Erythroblast (primary cell): ENCODE measurements at regions not wholly inside any gene's neighbourhood (a gene's known extent, or its start where the extent isn't known, plus 50 kb on each side); places are given as distances from the start of the nearest gene placed in this dataset.

Experiments
- DNase-seq, 2 experiments: peaks; one replicate each; lab custom pipeline; 2025; lab: John Stamatoyannopoulos, UW
- GATA1 ChIP-seq: IDR thresholded peaks from 2 replicates; pipeline ENCODE4 v1.6.1; 2011; ENCODE audit warnings: low read depth, mild to moderate bottlenecking, control low read depth, low read length, moderate library complexity
- POLR2A ChIP-seq: IDR thresholded peaks from 2 replicates; pipeline ENCODE4 v1.6.1; 2011; ENCODE audit warnings: mild to moderate bottlenecking, low read length

GRCh38 chr3:72310419-72311380, 525.8 kb upstream of the PROK2 start:
- no peak for TF ChIP-seq POLR2A
- no peak for TF ChIP-seq GATA1
- DNase-seq: peak; percentile 70 to 71

- no peak for DNase-seq
- TF ChIP-seq GATA1 (no peak), POLR2A (no peak)
These were observed 524.9 kb upstream of the PROK2 start for GRCh38 chr3:72309661-72310418.

- TF ChIP-seq POLR2A: no peak
- TF ChIP-seq GATA1: no peak
- DNase-seq: peak; percentile 56 to 62
These were observed 523.7 kb upstream of the PROK2 start for GRCh38 chr3:72308641-72309040.

GRCh38 chr3:72307438-72308115, 522.6 kb upstream of the PROK2 start:
- no peak for TF ChIP-seq POLR2A
- no peak for TF ChIP-seq GATA1
- no peak for DNase-seq

- no peak for DNase-seq
- TF ChIP-seq GATA1: no peak
- TF ChIP-seq POLR2A: no peak
These were observed 521.9 kb upstream of the PROK2 start for GRCh38 chr3:72306800-72307341.

GRCh38 chr3:72303926-72304325, 519.0 kb upstream of the PROK2 start:
- no peak for TF ChIP-seq GATA1
- TF ChIP-seq POLR2A: no peak
- DNase-seq: no peak

- TF ChIP-seq GATA1 (no peak), POLR2A (no peak)
- no peak for DNase-seq
These were observed 516.8 kb upstream of the PROK2 start for GRCh38 chr3:72301779-72302178.

GRCh38 chr3:72300621-72301020, 515.7 kb upstream of the PROK2 start:
- TF ChIP-seq POLR2A (no peak), GATA1 (no peak)

GRCh38 chr3:72299823-72300222, 514.9 kb upstream of the PROK2 start:
- no peak for DNase-seq
- TF ChIP-seq GATA1 (no peak), POLR2A (no peak)

More at GRCh38 chr3:72300621-72301020, 515.7 kb upstream of the PROK2 start:
- DNase-seq: no peak

- TF ChIP-seq POLR2A: no peak
- no peak for TF ChIP-seq GATA1
- no peak for DNase-seq
These were observed 514.4 kb upstream of the PROK2 start for GRCh38 chr3:72299321-72299802.

GRCh38 chr3:72298201-72299152, 513.5 kb upstream of the PROK2 start:
- DNase-seq: no peak
- no peak for TF ChIP-seq POLR2A

- TF ChIP-seq POLR2A (no peak), GATA1 (no peak)
- no peak for DNase-seq
These were observed 512.5 kb upstream of the PROK2 start for GRCh38 chr3:72297481-72297880.
